SK-N-SH treated with all-trans-retinoic acid at 6 μM for 48 hours (cell line): ENCODE measurements at regions not wholly inside any gene's neighbourhood (a gene's known extent, or its start where the extent isn't known, plus 50 kb on each side); places are given as distances from the start of the nearest gene placed in this dataset.
A peak's percentile ranks its signal among the peaks of the same experiment; 100 is the strongest.
"Not testable (repeated sequence)": the region's sequence is repeated elsewhere in the genome, so short reads cannot be mapped to it uniquely, and the experiment has no call there.

Experiments
- ATAC-seq: fragments of 200-7000 bp; cut with Tn5 transposase; 3 replicates; pipeline ENCODE4 v1.9.1; 2020; ENCODE audit warnings: mild to moderate bottlenecking, moderate library complexity
- ESRRG ChIP-seq: fragments of 250-450 bp; sonication (Bioruptor Pico); IDR thresholded peaks from 2 replicates; pipeline ENCODE4 v1.6.1; 2021; ENCODE audit warnings: mild to moderate bottlenecking
- GLIS3 ChIP-seq: fragments of 250-450 bp; sonication (Bioruptor Pico); IDR thresholded peaks from 2 replicates; pipeline ENCODE4 v1.5.0; 2020; ENCODE audit warnings: mild to moderate bottlenecking, moderate library complexity
- ISL1 ChIP-seq: fragments of 250-450 bp; sonication (Bioruptor Pico); IDR thresholded peaks from 2 replicates; pipeline ENCODE4 v2.1.2; 2022; ENCODE audit warnings: mild to moderate bottlenecking, moderate library complexity
- PATZ1 ChIP-seq: fragments of 250-450 bp; sonication (Bioruptor Pico); IDR thresholded peaks from 2 replicates; pipeline ENCODE4 v1.8.0; 2020; ENCODE audit warnings: mild to moderate bottlenecking, moderate library complexity, borderline replicate concordance
- PPARA ChIP-seq: fragments of 250-450 bp; sonication (Bioruptor Pico); IDR thresholded peaks from 2 replicates; pipeline ENCODE4 v1.5.0; 2020; ENCODE audit warnings: mild to moderate bottlenecking, borderline replicate concordance
- RARB ChIP-seq: fragments of 250-450 bp; sonication (Bioruptor Pico); IDR thresholded peaks from 2 replicates; pipeline ENCODE4 v1.8.0; 2021; ENCODE audit warnings: mild to moderate bottlenecking, moderate library complexity
- SNAI2 ChIP-seq: fragments of 250-450 bp; sonication (Bioruptor Pico); IDR thresholded peaks from 2 replicates; pipeline ENCODE4 v1.5.0; 2020; ENCODE audit warnings: mild to moderate bottlenecking, moderate library complexity
- TCF4 ChIP-seq: fragments of 250-450 bp; sonication (Bioruptor Pico); IDR thresholded peaks from 2 replicates; pipeline ENCODE4 v1.8.0; 2021; ENCODE audit warnings: mild to moderate bottlenecking, moderate library complexity, borderline replicate concordance
- TOX ChIP-seq: fragments of 250-450 bp; sonication (Bioruptor Pico); IDR thresholded peaks from 2 replicates; pipeline ENCODE4 v1.8.0; 2021; ENCODE audit warnings: mild to moderate bottlenecking, moderate library complexity, borderline replicate concordance
- TSHZ2 ChIP-seq: fragments of 250-450 bp; sonication (Bioruptor Pico); IDR thresholded peaks from 2 replicates; pipeline ENCODE4 v1.5.0; 2020; ENCODE audit warnings: mild to moderate bottlenecking, moderate library complexity
- ZC3H10 ChIP-seq: fragments of 250-450 bp; sonication (Bioruptor Pico); IDR thresholded peaks from 2 replicates; pipeline ENCODE4 v1.5.1; 2021; ENCODE audit warnings: mild to moderate bottlenecking, moderate library complexity
- ZFP3 ChIP-seq: fragments of 250-450 bp; sonication (Bioruptor Pico); IDR thresholded peaks from 2 replicates; pipeline ENCODE4 v1.5.0; 2020; ENCODE audit warnings: mild to moderate bottlenecking, moderate library complexity
- ZFP30 ChIP-seq: fragments of 450-650 bp; formaldehyde crosslinking; IDR thresholded peaks from 2 replicates; pipeline ENCODE4 v1.5.0; 2022; ENCODE audit warnings: mild to moderate bottlenecking, moderate library complexity
- ZNF70 ChIP-seq: fragments of 450-650 bp; formaldehyde crosslinking; IDR thresholded peaks from 2 replicates; pipeline ENCODE4 v1.5.0; 2020; ENCODE audit warnings: mild to moderate bottlenecking, moderate library complexity
- ZNF8 ChIP-seq: fragments of 450-650 bp; formaldehyde crosslinking; IDR thresholded peaks from 2 replicates; pipeline ENCODE4 v1.5.0; 2020; ENCODE audit warnings: mild to moderate bottlenecking, moderate library complexity
- TF ChIP-seq, protein P1 (sequence below): fragments of 250-450 bp; sonication (Bioruptor Pico); IDR thresholded peaks from 2 replicates; pipeline ENCODE4 v1.5.1; 2021; ENCODE audit warnings: mild to moderate bottlenecking, moderate library complexity
- TF ChIP-seq, protein P2 (sequence below): fragments of 250-450 bp; sonication (Bioruptor Pico); IDR thresholded peaks from 2 replicates; pipeline ENCODE4 v1.5.1; 2020; ENCODE audit warnings: low read depth, mild to moderate bottlenecking, moderate library complexity
- TF ChIP-seq, protein P3 (sequence below): fragments of 250-450 bp; sonication (Bioruptor Pico); IDR thresholded peaks from 2 replicates; pipeline ENCODE4 v1.8.0; 2021; ENCODE audit warnings: low read depth, mild to moderate bottlenecking, moderate library complexity, borderline replicate concordance

GRCh38 chr12:37441371-37441770 lies 875.2 kb upstream of the ALG10B start:
- not testable (repeated sequence) for ATAC-seq

- not testable (repeated sequence) for ATAC-seq
Measured at GRCh38 chr12:37455646-37456045, 860.9 kb upstream of the ALG10B start.

DNA sequence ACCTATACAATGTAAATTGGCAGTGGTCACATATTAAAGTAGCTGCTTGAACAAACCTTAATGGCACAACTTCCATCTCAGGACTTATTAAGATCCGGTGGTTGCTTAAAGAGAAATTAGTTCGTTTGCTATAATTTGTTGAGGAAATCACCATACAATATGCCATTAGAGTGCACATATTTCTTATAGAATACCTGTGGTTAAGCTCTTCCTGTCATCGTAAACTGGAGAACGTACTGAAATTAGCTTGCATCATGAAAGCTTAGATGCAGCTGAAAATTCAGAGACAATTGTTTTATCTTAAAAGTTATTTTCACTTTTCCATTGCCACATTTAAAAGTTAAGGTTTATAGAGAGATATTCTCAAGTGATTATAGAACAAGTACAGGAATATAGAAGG lies 818.6 kb upstream of the ALG10B start:
- not testable (repeated sequence) for ATAC-seq

DNA sequence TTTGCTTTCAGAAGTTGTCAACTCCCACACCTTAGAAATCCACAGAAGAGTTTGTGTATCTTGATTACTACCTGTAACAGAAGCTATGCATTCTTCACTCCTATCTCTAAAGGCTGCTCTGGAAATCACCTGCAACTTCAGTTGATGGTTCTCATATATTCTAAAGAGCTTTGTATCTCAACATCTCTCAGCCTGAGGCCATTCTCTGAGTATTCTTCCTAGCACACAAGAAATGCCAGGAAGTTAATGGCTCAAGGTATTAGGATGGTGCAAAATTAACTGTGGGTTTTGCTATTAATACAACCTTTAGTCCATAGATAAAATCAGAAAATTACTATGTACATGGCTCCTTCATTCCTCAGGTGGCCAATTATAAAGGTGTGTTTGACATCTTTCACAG lies 806.3 kb upstream of the ALG10B start:
- ATAC-seq = not testable (repeated sequence)

DNA sequence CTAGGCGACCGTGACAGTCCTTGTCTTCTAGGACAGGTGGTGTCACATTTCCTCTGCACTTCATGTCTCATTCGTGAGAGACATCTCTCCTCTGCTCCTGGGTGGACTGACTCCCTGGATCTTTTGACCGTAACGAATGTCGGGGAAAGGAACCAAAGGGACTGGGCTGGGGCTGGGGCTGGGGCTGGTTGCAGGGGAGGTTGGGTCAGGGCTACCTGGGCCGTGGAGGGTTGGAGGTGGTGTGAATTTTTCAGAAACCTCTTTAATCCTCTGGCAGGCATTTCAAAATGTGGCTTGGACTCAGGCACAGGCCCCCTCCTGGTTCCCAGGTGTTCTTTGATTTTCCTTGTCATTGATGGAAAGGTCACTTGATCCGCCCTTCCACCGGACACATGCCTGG lies 776.0 kb upstream of the ALG10B start:
- not testable (repeated sequence) for ATAC-seq

GRCh38 chr12:37541356-37541755 lies 775.2 kb upstream of the ALG10B start:
- ATAC-seq = no peak
- TF ChIP-seq RARB (CRISPR knock-in tag) (no peak), PPARA (no peak), ISL1 (no peak), ZNF8 (CRISPR knock-in tag) (no peak), TOX (CRISPR knock-in tag) (no peak), ZFP3 (no peak)

DNA sequence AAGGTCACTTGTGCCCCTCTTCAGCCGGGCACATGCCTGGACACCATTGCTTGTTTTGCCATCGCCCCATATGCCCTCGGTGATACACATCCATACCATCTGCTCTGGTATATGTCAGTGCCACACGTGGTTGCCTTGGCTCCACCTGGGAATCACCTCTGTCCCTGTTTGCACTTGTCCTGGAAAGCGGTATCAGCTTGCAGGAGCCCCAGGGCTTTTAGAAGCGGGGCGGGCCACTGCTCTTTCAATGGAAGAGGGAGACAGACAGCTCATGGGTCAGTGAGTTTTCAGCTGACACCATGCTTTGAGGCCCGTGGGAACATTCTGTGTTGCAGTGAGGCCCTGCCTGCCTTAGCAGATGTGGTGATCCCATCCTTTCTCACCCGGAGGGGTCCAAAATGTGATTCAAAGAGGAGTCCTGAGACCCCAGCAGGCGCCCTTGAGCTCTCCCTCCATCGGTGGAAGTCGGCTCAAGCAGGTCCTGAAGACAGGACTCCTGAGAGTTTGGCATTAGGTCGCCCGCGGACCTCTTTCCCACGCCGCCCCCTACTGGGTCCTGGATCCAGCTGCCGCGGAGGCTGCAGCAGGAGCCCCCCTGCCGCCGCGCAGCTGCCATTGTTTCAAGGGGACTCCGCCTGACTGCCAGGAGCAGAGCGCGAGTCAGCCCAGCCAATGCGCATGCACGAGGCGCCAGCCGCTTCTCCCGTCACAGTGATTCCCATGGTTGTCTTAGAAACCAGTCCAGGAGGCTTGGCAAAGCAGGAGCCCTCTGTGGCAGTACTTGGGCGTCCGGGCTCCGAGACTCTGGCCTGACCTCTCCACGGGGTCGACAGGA lies 773.2 kb upstream of the ALG10B start:
- ATAC-seq = peak; percentile 69
- TF ChIP-seq ZNF70 (CRISPR knock-in tag) = no peak
- no peak for TF ChIP-seq SNAI2
- TF ChIP-seq TCF4 = no peak
- no peak for TF ChIP-seq TSHZ2 (CRISPR knock-in tag)
- TF ChIP-seq ESRRG (CRISPR knock-in tag) = no peak
- no peak for TF ChIP-seq ISL1
- TF ChIP-seq, protein P1, sequence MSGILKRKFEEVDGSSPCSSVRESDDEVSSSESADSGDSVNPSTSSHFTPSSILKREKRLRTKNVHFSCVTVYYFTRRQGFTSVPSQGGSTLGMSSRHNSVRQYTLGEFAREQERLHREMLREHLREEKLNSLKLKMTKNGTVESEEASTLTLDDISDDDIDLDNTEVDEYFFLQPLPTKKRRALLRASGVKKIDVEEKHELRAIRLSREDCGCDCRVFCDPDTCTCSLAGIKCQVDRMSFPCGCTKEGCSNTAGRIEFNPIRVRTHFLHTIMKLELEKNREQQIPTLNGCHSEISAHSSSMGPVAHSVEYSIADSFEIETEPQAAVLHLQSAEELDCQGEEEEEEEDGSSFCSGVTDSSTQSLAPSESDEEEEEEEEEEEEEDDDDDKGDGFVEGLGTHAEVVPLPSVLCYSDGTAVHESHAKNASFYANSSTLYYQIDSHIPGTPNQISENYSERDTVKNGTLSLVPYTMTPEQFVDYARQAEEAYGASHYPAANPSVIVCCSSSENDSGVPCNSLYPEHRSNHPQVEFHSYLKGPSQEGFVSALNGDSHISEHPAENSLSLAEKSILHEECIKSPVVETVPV (CRISPR knock-in tag) = no peak
- no peak for TF ChIP-seq ZFP3
- TF ChIP-seq PPARA = no peak
- no peak for TF ChIP-seq ZC3H10 (CRISPR knock-in tag)
- TF ChIP-seq GLIS3 (CRISPR knock-in tag) = no peak
- TF ChIP-seq ZFP30 = no peak
- TF ChIP-seq TOX (CRISPR knock-in tag) = no peak
- TF ChIP-seq PATZ1 (CRISPR knock-in tag) = no peak
- TF ChIP-seq, protein P2, sequence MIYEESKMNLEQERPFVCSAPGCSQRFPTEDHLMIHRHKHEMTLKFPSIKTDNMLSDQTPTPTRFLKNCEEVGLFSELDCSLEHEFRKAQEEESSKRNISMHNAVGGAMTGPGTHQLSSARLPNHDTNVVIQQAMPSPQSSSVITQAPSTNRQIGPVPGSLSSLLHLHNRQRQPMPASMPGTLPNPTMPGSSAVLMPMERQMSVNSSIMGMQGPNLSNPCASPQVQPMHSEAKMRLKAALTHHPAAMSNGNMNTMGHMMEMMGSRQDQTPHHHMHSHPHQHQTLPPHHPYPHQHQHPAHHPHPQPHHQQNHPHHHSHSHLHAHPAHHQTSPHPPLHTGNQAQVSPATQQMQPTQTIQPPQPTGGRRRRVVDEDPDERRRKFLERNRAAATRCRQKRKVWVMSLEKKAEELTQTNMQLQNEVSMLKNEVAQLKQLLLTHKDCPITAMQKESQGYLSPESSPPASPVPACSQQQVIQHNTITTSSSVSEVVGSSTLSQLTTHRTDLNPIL (CRISPR knock-in tag) = no peak
- TF ChIP-seq ZNF8 (CRISPR knock-in tag) = no peak
- TF ChIP-seq, protein P3, sequence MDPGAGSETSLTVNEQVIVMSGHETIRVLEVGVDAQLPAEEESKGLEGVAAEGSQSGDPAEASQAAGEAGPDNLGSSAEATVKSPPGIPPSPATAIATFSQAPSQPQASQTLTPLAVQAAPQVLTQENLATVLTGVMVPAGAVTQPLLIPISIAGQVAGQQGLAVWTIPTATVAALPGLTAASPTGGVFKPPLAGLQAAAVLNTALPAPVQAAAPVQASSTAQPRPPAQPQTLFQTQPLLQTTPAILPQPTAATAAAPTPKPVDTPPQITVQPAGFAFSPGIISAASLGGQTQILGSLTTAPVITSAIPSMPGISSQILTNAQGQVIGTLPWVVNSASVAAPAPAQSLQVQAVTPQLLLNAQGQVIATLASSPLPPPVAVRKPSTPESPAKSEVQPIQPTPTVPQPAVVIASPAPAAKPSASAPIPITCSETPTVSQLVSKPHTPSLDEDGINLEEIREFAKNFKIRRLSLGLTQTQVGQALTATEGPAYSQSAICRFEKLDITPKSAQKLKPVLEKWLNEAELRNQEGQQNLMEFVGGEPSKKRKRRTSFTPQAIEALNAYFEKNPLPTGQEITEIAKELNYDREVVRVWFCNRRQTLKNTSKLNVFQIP (CRISPR knock-in tag) = no peak
